Suprapubic skin (tissue), 4 donors: ENCODE measurements at regions not wholly inside any gene's neighbourhood (a gene's known extent, or its start where the extent isn't known, plus 50 kb on each side); places are given as distances from the start of the nearest gene placed in this dataset.

Experiments
- EP300 ChIP-seq: sonication (generic); formaldehyde crosslinking; IDR thresholded peaks from one replicate; pipeline ENCODE4 v1.6.1; 2017; ENCODE audit warnings: antibody characterized with exemption
- POLR2AphosphoS5 ChIP-seq, 3 donors: sonication (generic); formaldehyde crosslinking; IDR thresholded peaks; one replicate each; pipeline ENCODE4 v1.6.1; 2017; ENCODE audit warnings: antibody characterized with exemption in 3 of 3
- TF ChIP-seq, protein P1 (sequence below), 2 donors: fragments of 200-600 bp in 1 of 2; fragments of 450-650 bp in 1 of 2; sonication (generic) in 1 of 2; IDR thresholded peaks; one replicate each; pipeline ENCODE4 v1.5.1; 2016 to 2019; ENCODE audit warnings: antibody characterized with exemption in 2 of 2, mild to moderate bottlenecking in 1 of 2, moderate library complexity in 1 of 2

DNA sequence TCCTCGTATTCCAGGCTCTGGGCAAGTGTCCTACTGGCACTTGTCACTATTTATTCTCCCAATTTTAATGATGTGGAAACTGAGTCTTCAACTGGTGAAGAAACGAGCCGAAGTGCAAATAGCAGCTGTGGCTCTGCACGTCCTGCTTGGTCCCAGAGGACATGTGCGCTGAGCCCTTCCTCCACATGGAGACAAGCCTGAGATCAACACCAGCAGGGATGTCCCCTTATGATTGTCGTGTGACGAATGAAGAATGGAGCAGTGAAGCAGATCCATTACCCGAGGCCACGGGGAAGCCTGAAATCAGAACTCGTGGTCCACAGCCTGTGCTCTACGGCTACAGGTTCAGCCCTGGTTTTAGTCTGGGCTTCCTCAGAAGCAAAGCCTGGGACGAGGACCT, 61.0 kb downstream of the FOXL1 start:
- TF ChIP-seq POLR2AphosphoS5 (IDR thresholded peaks at IDR 0.05) (no peak), EP300 (no peak)
- TF ChIP-seq, protein P1, sequence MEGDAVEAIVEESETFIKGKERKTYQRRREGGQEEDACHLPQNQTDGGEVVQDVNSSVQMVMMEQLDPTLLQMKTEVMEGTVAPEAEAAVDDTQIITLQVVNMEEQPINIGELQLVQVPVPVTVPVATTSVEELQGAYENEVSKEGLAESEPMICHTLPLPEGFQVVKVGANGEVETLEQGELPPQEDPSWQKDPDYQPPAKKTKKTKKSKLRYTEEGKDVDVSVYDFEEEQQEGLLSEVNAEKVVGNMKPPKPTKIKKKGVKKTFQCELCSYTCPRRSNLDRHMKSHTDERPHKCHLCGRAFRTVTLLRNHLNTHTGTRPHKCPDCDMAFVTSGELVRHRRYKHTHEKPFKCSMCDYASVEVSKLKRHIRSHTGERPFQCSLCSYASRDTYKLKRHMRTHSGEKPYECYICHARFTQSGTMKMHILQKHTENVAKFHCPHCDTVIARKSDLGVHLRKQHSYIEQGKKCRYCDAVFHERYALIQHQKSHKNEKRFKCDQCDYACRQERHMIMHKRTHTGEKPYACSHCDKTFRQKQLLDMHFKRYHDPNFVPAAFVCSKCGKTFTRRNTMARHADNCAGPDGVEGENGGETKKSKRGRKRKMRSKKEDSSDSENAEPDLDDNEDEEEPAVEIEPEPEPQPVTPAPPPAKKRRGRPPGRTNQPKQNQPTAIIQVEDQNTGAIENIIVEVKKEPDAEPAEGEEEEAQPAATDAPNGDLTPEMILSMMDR (IDR thresholded peaks at IDR 0.05) = no peak
